Activated B cell treated with CpG ODN at 0.5 μM for 24 hours (primary cell): ENCODE measurements at regions not wholly inside any gene's neighbourhood (a gene's known extent, or its start where the extent isn't known, plus 50 kb on each side); places are given as distances from the start of the nearest gene placed in this dataset.
"Not testable (repeated sequence)": the region's sequence is repeated elsewhere in the genome, so short reads cannot be mapped to it uniquely, and the experiment has no call there.

Experiments used
- ATAC-seq: fragments of 200-7000 bp; cut with Tn5 transposase; one replicate; pipeline ENCODE4 v1.10.0; 2021; ENCODE audit warnings: low read depth, mild to moderate bottlenecking, moderate library complexity
- CTCF ChIA-PET: fragments of 350-600 bp; sonication (Branson Sonifier 250); formaldehyde crosslinking; loops from one replicate; lab custom pipeline; 2021; ENCODE audit warnings: antibody characterized with exemption; lab: Charles Lee
- POLR2A ChIA-PET: fragments of 350-600 bp; sonication (Branson Sonifier 250); formaldehyde crosslinking; loops from one replicate; lab custom pipeline; 2021; ENCODE audit warnings: antibody characterized with exemption; lab: Charles Lee
- DNase-seq: peaks from one replicate; pipeline ENCODE4 v3.0.0; 2022
- H3K27ac Mint-ChIP-seq: one replicate; pipeline ENCODE4 v1.8.0; 2020; ENCODE audit warnings: mixed read lengths
- H3K27me3 Mint-ChIP-seq: one replicate; pipeline ENCODE4 v1.8.0; 2021; ENCODE audit warnings: mixed read lengths
- H3K36me3 Mint-ChIP-seq: one replicate; pipeline ENCODE4 v1.8.0; 2021; ENCODE audit warnings: low read depth, mixed read lengths
- H3K4me1 Mint-ChIP-seq: one replicate; pipeline ENCODE4 v1.8.0; 2021; ENCODE audit warnings: mixed read lengths
- H3K4me3 Mint-ChIP-seq: one replicate; pipeline ENCODE4 v1.8.0; 2020; ENCODE audit warnings: mild to moderate bottlenecking, mixed read lengths
- H3K9me3 Mint-ChIP-seq: one replicate; pipeline ENCODE4 v1.8.0; 2020; ENCODE audit warnings: mixed read lengths
- intact Hi-C: fragments of 100-400 bp; cut with micrococcal nuclease; formaldehyde crosslinking; loops from one replicate; pipeline ENCODE4 v1.15.1; 2024

DNA sequence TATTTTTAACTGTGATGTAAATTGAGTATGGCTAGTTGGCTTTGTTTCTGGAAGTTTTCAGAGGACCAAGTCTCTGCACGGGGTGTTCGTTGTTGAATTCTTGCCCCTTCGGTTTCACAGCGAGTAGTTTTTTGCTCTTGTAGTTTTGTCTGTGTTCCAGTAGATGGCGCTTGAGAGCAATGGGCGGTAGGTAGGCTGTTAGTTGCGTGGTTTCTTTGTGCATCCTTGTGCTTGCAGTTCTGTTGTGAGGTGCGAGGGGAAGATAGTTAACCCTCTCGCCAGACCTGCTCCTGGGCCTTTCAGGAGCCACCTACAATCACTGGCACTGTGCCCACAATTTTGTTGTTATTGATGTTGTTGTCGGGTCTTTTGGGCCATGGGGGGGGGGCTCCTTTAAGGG is 118.1 kb downstream of the SPIN4 start:
- H3K36me3 Mint-ChIP-seq, POLR2A ChIA-PET, ATAC-seq, intact Hi-C loops, H3K27ac Mint-ChIP-seq, H3K4me1 Mint-ChIP-seq, H3K9me3 Mint-ChIP-seq, H3K4me3 Mint-ChIP-seq, DNase-seq, CTCF ChIA-PET, H3K27me3 Mint-ChIP-seq: not testable (repeated sequence)

DNA sequence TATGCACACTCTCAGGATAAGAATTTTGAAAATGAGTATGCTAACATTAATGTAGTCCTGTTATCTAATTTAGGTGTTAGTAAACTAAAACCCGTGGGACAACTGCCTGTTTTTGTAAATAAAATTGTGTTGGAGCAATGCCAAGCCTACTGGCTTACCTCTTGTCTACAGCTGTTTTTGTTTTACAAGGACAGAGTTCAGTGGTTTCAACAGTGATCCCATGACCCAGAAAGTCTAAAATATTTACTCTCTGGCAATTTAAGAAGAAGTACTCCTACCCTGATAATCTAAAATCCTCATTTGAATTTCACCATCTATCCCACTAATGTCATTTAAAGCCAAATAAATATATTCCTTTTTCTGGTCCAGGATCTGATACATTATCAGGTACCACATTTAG is 132.9 kb downstream of the SPIN4 start:
- ATAC-seq, H3K27me3 Mint-ChIP-seq, CTCF ChIA-PET, intact Hi-C loops, H3K4me1 Mint-ChIP-seq, H3K27ac Mint-ChIP-seq, DNase-seq, H3K4me3 Mint-ChIP-seq, H3K9me3 Mint-ChIP-seq, H3K36me3 Mint-ChIP-seq, POLR2A ChIA-PET: not testable (repeated sequence)

DNA sequence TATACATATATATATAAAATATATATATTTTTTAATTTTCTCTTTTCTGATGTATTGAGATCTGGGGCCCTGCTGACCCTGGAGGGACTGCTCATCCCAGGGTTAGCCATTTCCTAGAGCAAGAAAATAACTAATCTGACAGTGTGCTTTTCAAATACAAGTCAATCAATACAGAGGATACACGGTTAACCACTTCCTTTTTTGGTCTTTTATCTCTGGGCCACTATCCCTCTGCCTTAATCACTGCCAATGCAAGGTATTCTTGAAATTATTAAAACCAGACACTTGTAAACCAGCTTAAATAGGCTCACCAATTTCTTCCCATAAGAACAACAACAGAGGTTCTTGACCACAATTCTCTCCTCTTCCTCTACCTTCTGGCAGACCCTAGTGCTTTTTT is 133.6 kb downstream of the SPIN4 start:
- H3K4me3 Mint-ChIP-seq, intact Hi-C loops, ATAC-seq: not testable (repeated sequence)

DNA sequence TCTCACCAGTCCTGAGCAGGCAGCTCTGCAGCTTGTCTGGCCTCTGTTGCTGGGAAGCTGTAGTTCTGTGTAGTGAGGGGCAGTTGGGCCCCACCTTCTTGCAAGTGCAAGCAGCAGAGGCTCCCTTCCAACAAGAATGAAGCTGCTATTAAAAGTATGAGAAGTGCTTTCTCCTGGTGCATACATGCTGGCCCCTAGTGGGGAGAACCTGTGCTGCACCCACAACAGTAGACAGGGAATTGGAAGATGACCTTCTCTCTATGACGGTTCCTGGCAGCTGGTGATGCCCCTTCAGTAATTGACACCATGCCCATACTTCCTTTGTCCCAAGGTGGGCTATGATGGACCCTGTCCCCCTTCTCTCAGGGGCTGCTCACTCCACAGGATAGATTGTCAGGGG is 141.5 kb downstream of the SPIN4 start:
- H3K4me3 Mint-ChIP-seq, POLR2A ChIA-PET, H3K27me3 Mint-ChIP-seq, CTCF ChIA-PET, intact Hi-C loops, DNase-seq, H3K4me1 Mint-ChIP-seq, H3K9me3 Mint-ChIP-seq, ATAC-seq, H3K36me3 Mint-ChIP-seq, H3K27ac Mint-ChIP-seq: not testable (repeated sequence)

More for the DNA sequence above, 133.6 kb downstream of the SPIN4 start:
- H3K27me3 Mint-ChIP-seq, POLR2A ChIA-PET, H3K36me3 Mint-ChIP-seq, CTCF ChIA-PET, H3K4me1 Mint-ChIP-seq, H3K9me3 Mint-ChIP-seq, H3K27ac Mint-ChIP-seq, DNase-seq: not testable (repeated sequence)

DNA sequence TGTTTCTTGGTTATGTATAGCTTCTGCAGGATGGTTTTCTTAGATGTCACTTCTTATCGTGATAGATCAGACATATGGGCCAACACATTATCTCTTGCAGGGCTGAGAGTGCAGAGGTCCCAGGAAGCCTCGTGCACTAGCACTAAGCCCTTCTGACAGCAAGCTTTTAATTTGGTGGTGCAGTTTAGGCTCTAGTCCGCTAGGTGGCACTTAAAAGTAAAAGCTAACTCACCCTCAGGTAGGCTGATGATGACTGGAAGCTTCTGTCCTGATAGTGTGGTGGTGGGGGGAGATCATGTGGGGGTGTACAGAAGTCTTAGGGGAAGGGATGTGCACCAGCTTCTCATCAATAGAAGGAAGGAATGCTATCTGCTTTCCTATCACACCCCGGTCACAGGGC is 142.0 kb downstream of the SPIN4 start:
- not testable (repeated sequence) for H3K4me3 Mint-ChIP-seq

DNA sequence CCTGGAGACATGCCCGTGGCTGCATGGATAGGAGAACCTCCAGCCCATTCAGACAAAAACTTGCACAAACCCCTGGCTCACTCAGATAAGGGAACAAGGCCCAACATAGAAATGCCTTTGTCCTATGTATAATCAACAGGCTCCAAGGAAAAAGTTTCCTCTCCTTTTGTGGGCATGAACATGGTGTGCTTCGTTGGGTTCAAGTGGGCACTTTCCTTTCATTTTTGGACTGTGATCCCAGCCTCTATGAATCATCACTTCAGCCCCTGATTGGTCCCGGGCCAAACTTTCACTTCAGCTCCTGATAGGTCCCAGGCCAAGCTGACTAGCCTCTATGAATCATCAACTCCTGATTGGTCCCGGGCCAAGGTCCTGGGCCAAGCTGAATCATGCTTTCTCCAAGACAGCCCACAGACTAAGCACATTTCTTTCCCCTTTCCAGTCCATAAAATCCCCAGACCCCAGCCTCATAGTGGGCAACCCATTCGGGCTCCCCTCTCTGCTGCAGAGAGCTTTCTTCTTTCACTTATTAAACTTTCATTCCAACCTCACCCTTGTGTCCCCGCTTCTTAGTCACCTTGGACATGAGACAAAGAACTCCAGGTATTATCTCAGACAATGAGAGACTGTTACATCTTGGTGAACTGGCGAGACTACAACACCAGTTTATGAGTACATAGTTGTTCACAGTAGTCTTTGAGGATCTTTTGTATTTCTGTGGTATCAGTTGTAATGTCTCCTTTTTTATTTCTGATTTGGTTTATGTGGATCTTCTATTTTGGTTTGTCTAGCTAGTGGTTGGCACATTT is 146.7 kb downstream of the SPIN4 start:
- H3K36me3 Mint-ChIP-seq, H3K27ac Mint-ChIP-seq, intact Hi-C loops, ATAC-seq, CTCF ChIA-PET, H3K9me3 Mint-ChIP-seq, DNase-seq, POLR2A ChIA-PET, H3K27me3 Mint-ChIP-seq, H3K4me1 Mint-ChIP-seq, H3K4me3 Mint-ChIP-seq: not testable (repeated sequence)

More for the DNA sequence above, 142.0 kb downstream of the SPIN4 start:
- H3K36me3 Mint-ChIP-seq, H3K4me1 Mint-ChIP-seq, ATAC-seq, H3K27me3 Mint-ChIP-seq, H3K27ac Mint-ChIP-seq, DNase-seq, H3K9me3 Mint-ChIP-seq, CTCF ChIA-PET, POLR2A ChIA-PET, intact Hi-C loops: not testable (repeated sequence)

DNA sequence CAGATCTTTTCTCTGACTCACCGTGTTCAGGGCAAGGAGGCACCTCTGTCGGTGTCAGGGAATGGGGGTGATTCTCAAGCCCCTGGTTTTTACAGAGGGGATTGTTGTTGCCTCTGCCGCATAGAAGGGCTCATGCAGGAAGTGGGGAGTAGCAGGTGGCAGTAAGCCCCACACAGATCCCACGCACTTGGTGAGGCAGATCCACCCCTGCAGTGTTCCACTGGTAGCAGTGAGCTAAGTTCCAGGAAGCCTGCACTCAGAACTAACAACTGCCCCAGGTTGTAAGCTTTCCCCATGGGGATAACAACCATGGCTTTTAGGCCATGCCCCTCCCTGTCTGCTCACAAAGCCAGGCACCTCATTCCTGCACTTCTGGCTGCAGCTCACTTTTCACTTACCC is 149.1 kb downstream of the SPIN4 start:
- intact Hi-C loops, H3K9me3 Mint-ChIP-seq, H3K36me3 Mint-ChIP-seq, H3K4me1 Mint-ChIP-seq, H3K27me3 Mint-ChIP-seq, CTCF ChIA-PET, POLR2A ChIA-PET, H3K4me3 Mint-ChIP-seq, DNase-seq, ATAC-seq, H3K27ac Mint-ChIP-seq: not testable (repeated sequence)

DNA sequence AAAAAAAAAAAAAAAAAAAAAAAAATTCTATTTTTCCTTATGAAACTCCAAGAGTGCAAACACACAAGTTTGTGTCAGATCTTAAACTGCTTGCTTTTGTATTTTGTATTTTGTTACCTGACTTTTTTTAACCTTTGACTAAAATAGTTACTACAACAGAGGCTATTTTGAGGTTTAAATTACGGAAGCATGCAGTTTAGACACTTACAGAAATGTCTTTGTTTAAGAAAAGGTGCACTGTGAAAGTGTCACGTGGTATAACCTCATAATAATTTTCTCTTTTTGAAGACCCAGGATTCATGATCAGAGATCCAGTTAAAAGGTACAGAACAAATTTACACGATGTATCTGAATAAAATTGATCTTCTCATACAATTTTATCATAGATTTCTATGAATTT is 152.4 kb downstream of the SPIN4 start:
- ATAC-seq, H3K9me3 Mint-ChIP-seq, H3K27ac Mint-ChIP-seq, H3K36me3 Mint-ChIP-seq, H3K4me3 Mint-ChIP-seq, H3K4me1 Mint-ChIP-seq, CTCF ChIA-PET, DNase-seq, H3K27me3 Mint-ChIP-seq, intact Hi-C loops, POLR2A ChIA-PET: not testable (repeated sequence)

DNA sequence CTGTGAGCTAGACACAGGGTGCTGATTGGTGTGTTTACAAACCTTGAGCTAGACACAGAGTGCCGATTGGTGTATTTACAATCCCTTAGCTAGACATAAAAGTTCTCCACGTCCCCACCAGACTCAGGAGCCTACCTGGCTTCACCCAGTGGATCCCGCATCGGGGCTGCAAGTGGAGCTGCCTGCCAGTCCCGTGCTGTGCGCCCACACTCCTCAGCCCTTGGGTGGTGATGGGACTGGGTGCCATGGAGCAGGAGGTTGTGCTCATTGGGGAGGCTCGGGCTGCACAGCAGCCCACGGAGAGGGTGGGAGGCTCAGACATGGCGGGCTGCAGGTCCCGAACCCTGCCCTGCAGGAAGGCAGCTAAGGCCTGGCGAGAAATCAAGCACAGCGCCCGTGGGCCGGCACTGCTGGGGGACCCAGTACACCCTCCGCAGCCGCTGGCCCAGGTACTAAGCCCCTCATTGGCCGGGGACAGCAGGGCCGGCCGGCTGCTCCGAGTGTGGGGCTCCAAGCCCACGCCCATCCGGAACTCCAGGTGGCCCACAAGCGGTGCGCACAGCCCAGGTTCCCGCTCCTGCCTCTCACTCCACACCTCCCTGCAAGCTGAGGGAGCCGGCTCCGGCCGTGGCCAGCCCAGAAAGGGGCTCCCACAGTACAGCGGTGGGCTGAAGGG is 158.6 kb downstream of the SPIN4 start:
- H3K4me3 Mint-ChIP-seq, H3K4me1 Mint-ChIP-seq, H3K9me3 Mint-ChIP-seq, intact Hi-C loops, H3K27me3 Mint-ChIP-seq, CTCF ChIA-PET, ATAC-seq, H3K27ac Mint-ChIP-seq, DNase-seq, H3K36me3 Mint-ChIP-seq, POLR2A ChIA-PET: not testable (repeated sequence)
